GM18499 (cell line): ENCODE measurements at regions not wholly inside any gene's neighbourhood (a gene's known extent, or its start where the extent isn't known, plus 50 kb on each side); places are given as distances from the start of the nearest gene placed in this dataset.
"Not testable (repeated sequence)": the region's sequence is repeated elsewhere in the genome, so short reads cannot be mapped to it uniquely, and the experiment has no call there.

Experiments
- ATAC-seq: cut with Tn5 transposase; IDR thresholded peaks from one replicate; pipeline ENCODE4 v1.9.1; 2021; ENCODE audit warnings: moderate number of reproducible peaks; ENCODE audit not compliant: insufficient read depth, unreplicated experiment

- no peak for ATAC-seq
Measured at GRCh38 chr10:22825841-22826240, 102.0 kb upstream of the ARMC3 start.

- no peak for ATAC-seq
Measured at GRCh38 chr10:22824984-22825383, 102.9 kb upstream of the ARMC3 start.

GRCh38 chr10:22824520-22824919, 103.3 kb upstream of the ARMC3 start:
- no peak for ATAC-seq

- ATAC-seq = peak; percentile 68
Measured at GRCh38 chr10:22823109-22823508, 104.7 kb upstream of the ARMC3 start.

GRCh38 chr10:22821921-22822320, 105.9 kb upstream of the ARMC3 start:
- not testable (repeated sequence) for ATAC-seq

- ATAC-seq = no peak
Measured at GRCh38 chr10:22821501-22821900, 106.4 kb upstream of the ARMC3 start.

- no peak for ATAC-seq
Measured at GRCh38 chr10:22816298-22816653, 101.9 kb upstream of the PIP4K2A start.

- ATAC-seq = no peak
Measured at GRCh38 chr10:22810643-22811465, 96.5 kb upstream of the PIP4K2A start.

- ATAC-seq = no peak
Measured at GRCh38 chr10:22807238-22807637, 92.9 kb upstream of the PIP4K2A start.

GRCh38 chr10:22805304-22805703, 90.9 kb upstream of the PIP4K2A start:
- no peak for ATAC-seq

GRCh38 chr10:22803261-22803885, 89.0 kb upstream of the PIP4K2A start:
- no peak for ATAC-seq

GRCh38 chr10:22801785-22802184, 87.4 kb upstream of the PIP4K2A start:
- ATAC-seq = no peak

- ATAC-seq = not testable (repeated sequence)
Measured at GRCh38 chr10:22797796-22798195, 83.4 kb upstream of the PIP4K2A start.

- ATAC-seq = no peak
Measured at GRCh38 chr10:22795546-22795945, 81.2 kb upstream of the PIP4K2A start.

- no peak for ATAC-seq
Measured at GRCh38 chr10:22792161-22792560, 77.8 kb upstream of the PIP4K2A start.

GRCh38 chr10:22791665-22792064, 77.3 kb upstream of the PIP4K2A start:
- no peak for ATAC-seq

GRCh38 chr10:22784668-22785067, 70.3 kb upstream of the PIP4K2A start:
- ATAC-seq = no peak

GRCh38 chr10:22783807-22784206, 69.4 kb upstream of the PIP4K2A start:
- ATAC-seq = no peak

- ATAC-seq = no peak
Measured at GRCh38 chr10:22780474-22780885, 66.1 kb upstream of the PIP4K2A start.

- ATAC-seq = no peak
Measured at GRCh38 chr10:22779331-22780019, 65.1 kb upstream of the PIP4K2A start.

- no peak for ATAC-seq
Measured at GRCh38 chr10:22774102-22774501, 59.7 kb upstream of the PIP4K2A start.
